ENCODE measurements at regions not wholly inside any gene's neighbourhood (a gene's known extent, or its start where the extent isn't known, plus 50 kb on each side); places are given as distances from the start of the nearest gene placed in this dataset.
"Not testable (repeated sequence)": the region's sequence is repeated elsewhere in the genome, so short reads cannot be mapped to it uniquely, and the experiment has no call there.

DNA sequence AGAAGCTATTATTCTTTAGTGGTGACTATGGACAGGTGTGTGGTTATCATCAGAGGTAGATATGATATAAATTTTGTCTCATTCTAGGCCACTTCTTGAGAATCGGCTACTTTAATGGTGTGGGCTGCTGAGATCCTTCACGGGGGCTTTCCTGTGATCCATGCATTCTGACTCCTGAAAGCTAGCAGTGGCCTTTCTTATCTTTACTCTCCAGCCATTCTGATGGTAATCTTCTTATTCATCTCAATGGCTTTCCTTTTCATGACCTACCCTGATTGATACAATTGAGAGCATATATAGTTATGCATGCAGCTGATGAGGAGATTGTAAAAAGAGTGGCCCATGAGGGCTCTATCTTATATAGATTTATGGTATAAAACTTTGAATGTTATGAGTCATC is 78.3 kb upstream of the ZPLD1 start:
- FAIRE-seq, result no peak
- POLR2A ChIA-PET, result no interaction called here

DNA sequence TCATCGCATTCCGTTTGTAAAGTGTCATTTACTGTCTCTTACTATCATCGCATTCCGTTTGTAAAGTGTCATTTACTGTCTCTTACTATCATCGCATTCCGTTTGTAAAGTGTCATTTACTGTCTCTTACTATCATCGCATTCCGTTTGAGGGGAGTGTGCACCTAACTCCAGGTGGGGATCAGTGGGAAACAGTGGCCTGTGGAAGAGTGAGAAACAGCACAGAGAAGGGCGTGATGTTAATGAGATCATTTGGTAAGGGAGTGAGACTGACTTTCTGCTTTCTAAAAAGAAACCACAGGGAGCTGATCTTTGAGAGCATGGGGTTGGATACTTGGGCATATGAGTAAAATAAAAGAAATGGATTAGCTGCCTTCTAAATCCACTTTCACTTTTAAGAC is 77.5 kb upstream of the ZPLD1 start:
- H2AFZ ChIP-seq (ENCODE audit: control insufficient read depth, low read depth, low read length); H4K20me1 ChIP-seq (ENCODE audit: control insufficient read depth, insufficient read depth); POLR2A ChIA-PET; intact Hi-C loops (cut with micrococcal nuclease; ENCODE audit: unreplicated experiment); FAIRE-seq; H3K9me3 ChIP-seq (replicated peaks; ENCODE audit: control insufficient read depth, insufficient read depth, low read length); H3K79me2 ChIP-seq (ENCODE audit: control insufficient read depth, insufficient read depth, low read length); H3K27me3 ChIP-seq (replicated peaks in 1 of 2; ENCODE audit: control insufficient read depth in 2 of 2, insufficient read depth in 2 of 2, low read length in 1 of 2); H3K4me2 ChIP-seq (ENCODE audit: control insufficient read depth, insufficient read depth); in situ Hi-C loops (cut with MboI); H3K27ac ChIP-seq (ENCODE audit: control insufficient read depth, insufficient read depth); SMC1A ChIA-PET (ENCODE audit: uncharacterized antibody, unreplicated experiment); RAD21 ChIA-PET (ENCODE audit: unreplicated experiment); H3K9ac ChIP-seq (ENCODE audit: control insufficient read depth, insufficient read depth, low read length); ATAC-seq; H3K4me3 ChIP-seq; BruUV-seq (replicated peaks); H3K4me1 ChIP-seq (ENCODE audit: control insufficient read depth, insufficient read depth, low read length); H3K36me3 ChIP-seq (ENCODE audit: control insufficient read depth in 2 of 2, insufficient read depth in 2 of 2, low read length in 1 of 2); DNase-seq (ENCODE audit: low read depth, low spot score): not testable (repeated sequence)
- CTCF ChIA-PET, result interaction anchor here (0.5 kb wide), 1 partner anchor 13 kb away, joined by 3 read pairs; no protein-coding TSS in a partner anchor
- 79% methylated on average over 9 of the region's 9 CpGs for WGBS (ENCODE audit: insufficient coverage, insufficient replicate concordance, low lambda C conversion rate, missing lambda C conversion rate)

More for the DNA sequence above, 78.3 kb upstream of the ZPLD1 start:
- Histone ChIP-seq H3K79me2 (ENCODE audit: control insufficient read depth, insufficient read depth, low read length) (no peaks in the 10 kb centered on the region), H3K4me2 (ENCODE audit: control insufficient read depth, insufficient read depth) (no peak overlapping the region), H3K9me3 (replicated peaks; ENCODE audit: control insufficient read depth, insufficient read depth, low read length) (no peaks in the 10 kb centered on the region), H3K4me1 (ENCODE audit: control insufficient read depth, insufficient read depth, low read length) (no peaks in the 10 kb centered on the region), H3K27ac (ENCODE audit: control insufficient read depth, insufficient read depth) (no peak overlapping the region), H4K20me1 (ENCODE audit: control insufficient read depth, insufficient read depth) (no peaks in the 10 kb centered on the region), H3K27me3 (replicated peaks in 1 of 2; ENCODE audit: control insufficient read depth in 2 of 2, insufficient read depth in 2 of 2, low read length in 1 of 2) (no peaks in the 10 kb centered on the region), H3K9ac (ENCODE audit: control insufficient read depth, insufficient read depth, low read length) (no peak overlapping the region), H2AFZ (ENCODE audit: control insufficient read depth, low read depth, low read length) (no peak overlapping the region), H3K4me3 (no peak overlapping the region), H3K36me3 (ENCODE audit: control insufficient read depth in 2 of 2, insufficient read depth in 2 of 2, low read length in 1 of 2) (no peaks in the 10 kb centered on the region)
- ATAC-seq (no peak), DNase-seq (ENCODE audit: low read depth, low spot score) (no peak)
- CTCF ChIA-PET, result interaction anchor here (0.7 kb wide), 1 partner anchor 880 kb away, joined by 3 read pairs; no protein-coding TSS in a partner anchor
- RAD21 ChIA-PET (ENCODE audit: unreplicated experiment), result no interaction called here
- TF ChIP-seq MYC (IDR thresholded peaks at IDR 0.05; ENCODE audit: insufficient read depth, insufficient read length, insufficient replicate concordance, low read length, severe bottlenecking) (no peak), NFYB (IDR thresholded peaks at IDR 0.05; ENCODE audit: insufficient read depth, low read depth, low read length) (no peak), POLR2AphosphoS2 (IDR thresholded peaks at IDR 0.05; ENCODE audit: low read depth, low read length) (no peak), ZNF274 (IDR thresholded peaks at IDR 0.05; ENCODE audit: insufficient read depth, insufficient read length) (no peak), TAF1 (IDR thresholded peaks at IDR 0.05; ENCODE audit: borderline replicate concordance, low read depth, low read length) (no peak), KDM1A (IDR thresholded peaks at IDR 0.05; ENCODE audit: borderline replicate concordance) (no peak), EZH2 (IDR thresholded peaks at IDR 0.05; ENCODE audit: borderline replicate concordance, control insufficient read depth, low read depth, low read length) (no peak)
- TF ChIP-seq, protein P1, sequence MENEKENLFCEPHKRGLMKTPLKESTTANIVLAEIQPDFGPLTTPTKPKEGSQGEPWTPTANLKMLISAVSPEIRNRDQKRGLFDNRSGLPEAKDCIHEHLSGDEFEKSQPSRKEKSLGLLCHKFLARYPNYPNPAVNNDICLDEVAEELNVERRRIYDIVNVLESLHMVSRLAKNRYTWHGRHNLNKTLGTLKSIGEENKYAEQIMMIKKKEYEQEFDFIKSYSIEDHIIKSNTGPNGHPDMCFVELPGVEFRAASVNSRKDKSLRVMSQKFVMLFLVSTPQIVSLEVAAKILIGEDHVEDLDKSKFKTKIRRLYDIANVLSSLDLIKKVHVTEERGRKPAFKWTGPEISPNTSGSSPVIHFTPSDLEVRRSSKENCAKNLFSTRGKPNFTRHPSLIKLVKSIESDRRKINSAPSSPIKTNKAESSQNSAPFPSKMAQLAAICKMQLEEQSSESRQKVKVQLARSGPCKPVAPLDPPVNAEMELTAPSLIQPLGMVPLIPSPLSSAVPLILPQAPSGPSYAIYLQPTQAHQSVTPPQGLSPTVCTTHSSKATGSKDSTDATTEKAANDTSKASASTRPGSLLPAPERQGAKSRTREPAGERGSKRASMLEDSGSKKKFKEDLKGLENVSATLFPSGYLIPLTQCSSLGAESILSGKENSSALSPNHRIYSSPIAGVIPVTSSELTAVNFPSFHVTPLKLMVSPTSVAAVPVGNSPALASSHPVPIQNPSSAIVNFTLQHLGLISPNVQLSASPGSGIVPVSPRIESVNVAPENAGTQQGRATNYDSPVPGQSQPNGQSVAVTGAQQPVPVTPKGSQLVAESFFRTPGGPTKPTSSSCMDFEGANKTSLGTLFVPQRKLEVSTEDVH (IDR thresholded peaks at IDR 0.05; ENCODE audit: low read depth, partially characterized antibody), result no peak
- TF ChIP-seq, protein P2, sequence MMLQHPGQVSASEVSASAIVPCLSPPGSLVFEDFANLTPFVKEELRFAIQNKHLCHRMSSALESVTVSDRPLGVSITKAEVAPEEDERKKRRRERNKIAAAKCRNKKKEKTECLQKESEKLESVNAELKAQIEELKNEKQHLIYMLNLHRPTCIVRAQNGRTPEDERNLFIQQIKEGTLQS (IDR thresholded peaks at IDR 0.05; ENCODE audit: borderline replicate concordance, extremely low read depth, low read depth, low read length), result no peak
- TF ChIP-seq, protein P3, sequence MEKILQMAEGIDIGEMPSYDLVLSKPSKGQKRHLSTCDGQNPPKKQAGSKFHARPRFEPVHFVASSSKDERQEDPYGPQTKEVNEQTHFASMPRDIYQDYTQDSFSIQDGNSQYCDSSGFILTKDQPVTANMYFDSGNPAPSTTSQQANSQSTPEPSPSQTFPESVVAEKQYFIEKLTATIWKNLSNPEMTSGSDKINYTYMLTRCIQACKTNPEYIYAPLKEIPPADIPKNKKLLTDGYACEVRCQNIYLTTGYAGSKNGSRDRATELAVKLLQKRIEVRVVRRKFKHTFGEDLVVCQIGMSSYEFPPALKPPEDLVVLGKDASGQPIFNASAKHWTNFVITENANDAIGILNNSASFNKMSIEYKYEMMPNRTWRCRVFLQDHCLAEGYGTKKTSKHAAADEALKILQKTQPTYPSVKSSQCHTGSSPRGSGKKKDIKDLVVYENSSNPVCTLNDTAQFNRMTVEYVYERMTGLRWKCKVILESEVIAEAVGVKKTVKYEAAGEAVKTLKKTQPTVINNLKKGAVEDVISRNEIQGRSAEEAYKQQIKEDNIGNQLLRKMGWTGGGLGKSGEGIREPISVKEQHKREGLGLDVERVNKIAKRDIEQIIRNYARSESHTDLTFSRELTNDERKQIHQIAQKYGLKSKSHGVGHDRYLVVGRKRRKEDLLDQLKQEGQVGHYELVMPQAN (conservative IDR thresholded peaks at IDR 0.05), result no peak
- TF ChIP-seq, protein P4, sequence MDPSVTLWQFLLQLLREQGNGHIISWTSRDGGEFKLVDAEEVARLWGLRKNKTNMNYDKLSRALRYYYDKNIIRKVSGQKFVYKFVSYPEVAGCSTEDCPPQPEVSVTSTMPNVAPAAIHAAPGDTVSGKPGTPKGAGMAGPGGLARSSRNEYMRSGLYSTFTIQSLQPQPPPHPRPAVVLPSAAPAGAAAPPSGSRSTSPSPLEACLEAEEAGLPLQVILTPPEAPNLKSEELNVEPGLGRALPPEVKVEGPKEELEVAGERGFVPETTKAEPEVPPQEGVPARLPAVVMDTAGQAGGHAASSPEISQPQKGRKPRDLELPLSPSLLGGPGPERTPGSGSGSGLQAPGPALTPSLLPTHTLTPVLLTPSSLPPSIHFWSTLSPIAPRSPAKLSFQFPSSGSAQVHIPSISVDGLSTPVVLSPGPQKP (IDR thresholded peaks at IDR 0.05; ENCODE audit: low read depth, low read length), result no peak
- in situ Hi-C loops (cut with MboI) (no loop called here), intact Hi-C loops (cut with micrococcal nuclease; ENCODE audit: unreplicated experiment) (no loop called here)
- 17% methylated on average over 2 of the region's 2 CpGs for WGBS (ENCODE audit: insufficient coverage, insufficient replicate concordance, low lambda C conversion rate, missing lambda C conversion rate)
- SMC1A ChIA-PET (ENCODE audit: uncharacterized antibody, unreplicated experiment), result no interaction called here
- BruUV-seq (replicated peaks), result no TSS peak
